Upper lobe of left lung (tissue), 4 donors: ENCODE measurements at regions not wholly inside any gene's neighbourhood (a gene's known extent, or its start where the extent isn't known, plus 50 kb on each side); places are given as distances from the start of the nearest gene placed in this dataset.

Experiments
- EP300 ChIP-seq, 4 donors: sonication (generic); formaldehyde crosslinking; IDR thresholded peaks; one replicate each; pipeline ENCODE4 v1.5.1; 2017; ENCODE audit warnings: antibody characterized with exemption in 4 of 4, control low read depth in 2 of 4
- POLR2A ChIP-seq, 4 donors: fragments of 450-650 bp; IDR thresholded peaks; one replicate each; pipeline ENCODE4 v1.5.1; 2016 to 2017; ENCODE audit warnings: antibody characterized with exemption in 4 of 4, mild to moderate bottlenecking in 2 of 4
- POLR2AphosphoS5 ChIP-seq, 2 donors: sonication (generic); formaldehyde crosslinking; IDR thresholded peaks; one replicate each; pipeline ENCODE4 v1.5.1; 2017; ENCODE audit warnings: antibody characterized with exemption in 2 of 2
- TF ChIP-seq, protein P1 (sequence below), 6 experiments: fragments of 450-650 bp in 4 of 6; fragments of 200-600 bp in 2 of 6; sonication (generic) in 2 of 6; IDR thresholded peaks; one replicate each; pipeline ENCODE4 v1.5.1; 2016 to 2019; ENCODE audit warnings: antibody characterized with exemption in 6 of 6

DNA sequence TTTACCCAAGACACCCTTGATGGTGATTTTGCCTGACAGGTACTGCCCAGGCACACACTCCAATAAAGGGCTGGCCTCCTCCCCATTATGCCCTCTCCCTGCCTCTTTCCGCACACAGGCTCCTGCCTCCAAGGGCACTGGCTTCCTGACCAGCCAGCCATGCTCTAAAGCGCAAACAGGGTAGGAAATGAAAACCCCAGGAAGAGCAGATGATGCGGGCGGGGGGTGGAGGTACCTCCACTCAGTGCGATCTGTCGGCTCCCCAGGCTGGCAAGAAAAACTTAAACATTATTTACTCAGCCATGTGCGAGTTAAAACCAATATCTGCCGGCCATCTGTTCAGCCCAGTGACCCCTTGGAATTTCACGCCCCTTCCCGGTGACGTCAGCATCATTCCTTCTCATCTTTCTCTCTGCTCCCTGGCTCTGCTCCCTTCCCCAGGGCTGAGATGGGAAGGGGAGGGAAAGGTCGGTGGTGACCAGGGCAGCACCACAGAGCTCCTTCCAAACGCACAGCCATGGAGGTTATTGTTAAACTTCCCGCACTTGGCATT is 262.5 kb downstream of the CBLN1 start:
- TF ChIP-seq, protein P1, sequence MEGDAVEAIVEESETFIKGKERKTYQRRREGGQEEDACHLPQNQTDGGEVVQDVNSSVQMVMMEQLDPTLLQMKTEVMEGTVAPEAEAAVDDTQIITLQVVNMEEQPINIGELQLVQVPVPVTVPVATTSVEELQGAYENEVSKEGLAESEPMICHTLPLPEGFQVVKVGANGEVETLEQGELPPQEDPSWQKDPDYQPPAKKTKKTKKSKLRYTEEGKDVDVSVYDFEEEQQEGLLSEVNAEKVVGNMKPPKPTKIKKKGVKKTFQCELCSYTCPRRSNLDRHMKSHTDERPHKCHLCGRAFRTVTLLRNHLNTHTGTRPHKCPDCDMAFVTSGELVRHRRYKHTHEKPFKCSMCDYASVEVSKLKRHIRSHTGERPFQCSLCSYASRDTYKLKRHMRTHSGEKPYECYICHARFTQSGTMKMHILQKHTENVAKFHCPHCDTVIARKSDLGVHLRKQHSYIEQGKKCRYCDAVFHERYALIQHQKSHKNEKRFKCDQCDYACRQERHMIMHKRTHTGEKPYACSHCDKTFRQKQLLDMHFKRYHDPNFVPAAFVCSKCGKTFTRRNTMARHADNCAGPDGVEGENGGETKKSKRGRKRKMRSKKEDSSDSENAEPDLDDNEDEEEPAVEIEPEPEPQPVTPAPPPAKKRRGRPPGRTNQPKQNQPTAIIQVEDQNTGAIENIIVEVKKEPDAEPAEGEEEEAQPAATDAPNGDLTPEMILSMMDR (IDR thresholded peaks at IDR 0.05): no peak
- TF ChIP-seq POLR2A (IDR thresholded peaks at IDR 0.05) (no peak), EP300 (IDR thresholded peaks at IDR 0.05) (no peak), POLR2AphosphoS5 (IDR thresholded peaks at IDR 0.05) (no peak)
